Heart left ventricle (tissue), 13 donors: ENCODE measurements at regions not wholly inside any gene's neighbourhood (a gene's known extent, or its start where the extent isn't known, plus 50 kb on each side); places are given as distances from the start of the nearest gene placed in this dataset.

Experiments
- CTCF ChIP-seq, 12 donors: fragments of 200-600 bp; sonication (generic) in 4 of 12; IDR thresholded peaks; one replicate each; pipeline versions ENCODE4 v1.5.0 to v1.8.0; 2018 to 2022; ENCODE audit warnings: antibody characterized with exemption in 12 of 12, mild to moderate bottlenecking in 5 of 12
- POLR2A ChIP-seq, 2 donors: fragments of 450-650 bp; IDR thresholded peaks; one replicate each; pipeline ENCODE4 v1.6.1; 2017; ENCODE audit warnings: antibody characterized with exemption in 2 of 2, mild to moderate bottlenecking in 2 of 2, moderate library complexity in 2 of 2
- donor health status: ischemic (EF 13 %, LVEDD 7.1; RV severe dilation, severe dysfunction).
- donor health status: DM: no; HTN: yes; CAD: no.
- donor health status: DM: no; HTN: no; CAD: no.
- donor health status: ischemic (EF 25% LVEDD 6.9; RV normal size, moderate dysfunction).
- donor health status: ischemic (EF 25% LVEDD 5.7; RV mildly dilated, moderate dysfunction).
- donor health status: ischemic (EF 35%, LVEDD 5.7; RV mildly dilated, moderate dysfunction).
- donor health status: nonischemic (EF 11% LVEDD 7.7; RV severe dilation, severe dysfunction).
- donor health status: DM: yes; HTN: yes; CAD: no.
- donor health status: PGD.
- donor health status: ischemic (EF 29% LVEDD 5.4; RV normal size, mild dysfunction).
- donor health status: nonischemic (EF 23%, LVEDD 6.1; RV moderate dilation, normal function).

DNA sequence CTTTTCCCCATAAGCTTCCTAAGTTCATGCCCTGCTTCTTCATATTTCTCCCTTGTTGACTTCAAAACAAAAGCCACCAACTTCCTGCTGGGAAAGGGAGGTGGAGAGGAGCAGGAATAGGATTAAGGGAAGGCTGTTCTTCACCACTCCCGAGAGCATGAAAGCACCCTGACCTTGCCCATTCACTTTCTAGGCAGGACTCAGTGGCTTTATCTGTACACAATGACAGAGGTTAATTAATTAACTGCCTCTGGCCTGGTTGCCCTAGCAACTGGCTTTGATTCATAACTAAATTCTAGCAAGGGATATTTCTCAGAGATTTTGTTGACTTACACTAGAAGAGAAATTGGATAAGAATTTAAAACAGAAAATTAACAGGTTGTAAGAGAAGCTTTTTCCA lies 396.8 kb downstream of the RPS29 start:
- TF ChIP-seq CTCF (IDR thresholded peaks at IDR 0.05) (no peak), POLR2A (IDR thresholded peaks at IDR 0.05) (no peak)
